Endothelial cell of umbilical vein (primary cell): ENCODE measurements at regions not wholly inside any gene's neighbourhood (a gene's known extent, or its start where the extent isn't known, plus 50 kb on each side); places are given as distances from the start of the nearest gene placed in this dataset.

Experiments
- BruUV-seq: library from RNA; stranded (reverse); fragments of 400-500 nt; replicated peaks from 2 replicates; lab custom pipeline; 2021; lab: Mats Ljungman, UMichigan
- CTCF ChIA-PET: fragments of 300-600, 350-600 bp; sonication (Branson Sonifier 250); formaldehyde crosslinking; loops from one replicate; lab custom pipeline; 2021; ENCODE audit warnings: antibody characterized with exemption, inconsistent platforms; lab: Charles Lee
- POLR2A ChIA-PET: fragments of 300-600, 350-600 bp; sonication (Branson Sonifier 250); formaldehyde crosslinking; loops from one replicate; lab custom pipeline; 2021; ENCODE audit warnings: antibody characterized with exemption, inconsistent platforms; lab: Charles Lee
- DNase-seq: peaks from one replicate; pipeline ENCODE4 v3.0.0-alpha.2; 2011; ENCODE audit warnings: low read depth, low spot score
- FAIRE-seq: peaks from 2 replicates; lab custom pipeline; 2011; peaks lifted over from hg19 to GRCh38; lab: Jason Lieb, UNC
- H2AFZ ChIP-seq: 2 replicates; pipeline ENCODE4 v1.6.0; 2012; ENCODE audit warnings: low read depth, low read length, control low read depth, inconsistent platforms
- H3K27ac ChIP-seq: 2 replicates; pipeline ENCODE4 v1.5.1; 2011; ENCODE audit warnings: low read depth, mild to moderate bottlenecking, control low read depth, low read length, moderate library complexity; ENCODE audit not compliant: insufficient read depth
- H3K27me3 ChIP-seq, 2 experiments: 2 replicates each; pipeline versions ENCODE4 v1.6.0 to v1.6.1; 2011; ENCODE audit warnings: low read length in 2 of 2, mixed read lengths in 1 of 2; ENCODE audit not compliant: control insufficient read depth in 2 of 2, insufficient read depth in 2 of 2
- H3K36me3 ChIP-seq, 2 experiments: 2 replicates in 1 of 2; 3 replicates in 1 of 2; pipeline ENCODE4 v1.5.1; 2011; ENCODE audit warnings: low read length in 2 of 2, mild to moderate bottlenecking in 1 of 2, moderate library complexity in 1 of 2; ENCODE audit not compliant: control insufficient read depth in 2 of 2, insufficient read depth in 2 of 2; ENCODE audit errors: extremely low read depth in 1 of 2
- H3K4me1 ChIP-seq: 3 replicates; pipeline ENCODE4 v1.5.1; 2011; ENCODE audit warnings: mild to moderate bottlenecking, low read length; ENCODE audit not compliant: control insufficient read depth, insufficient read depth; ENCODE audit errors: extremely low read depth
- H3K4me2 ChIP-seq: 2 replicates; pipeline ENCODE4 v1.6.1; 2011; ENCODE audit warnings: low read length, control low read depth, mixed read lengths; ENCODE audit not compliant: insufficient read depth
- H3K4me3 ChIP-seq, 3 experiments: fragments of 200-600 bp in 1 of 3; sonication (generic), shearing (Covaris generic) in 1 of 3; replicated peaks in 1 of 3; 2 replicates each; pipeline ENCODE4 v1.5.1; 2011 to 2016; ENCODE audit warnings: control low read depth in 3 of 3, low read length in 3 of 3, mild to moderate bottlenecking in 2 of 3, inconsistent platforms in 1 of 3, low read depth in 1 of 3, moderate library complexity in 1 of 3; ENCODE audit not compliant: insufficient read depth in 1 of 3
- H3K79me2 ChIP-seq: 2 replicates; pipeline ENCODE4 v1.6.0; 2012; ENCODE audit warnings: low read length, inconsistent platforms; ENCODE audit not compliant: control insufficient read depth, insufficient read depth
- H3K9ac ChIP-seq: replicated peaks from 2 replicates; pipeline ENCODE3; 2011; ENCODE audit warnings: low read length, control low read depth; ENCODE audit not compliant: insufficient read depth; ENCODE audit errors: extremely low read depth
- H3K9me1 ChIP-seq: replicated peaks from 3 replicates; pipeline ENCODE4 v1.6.0; 2011; ENCODE audit warnings: mild to moderate bottlenecking, low read length; ENCODE audit not compliant: control insufficient read depth, insufficient read depth; ENCODE audit errors: extremely low read depth
- H3K9me3 ChIP-seq: replicated peaks from 2 replicates; pipeline ENCODE4 v1.5.1; 2012; ENCODE audit warnings: low read length, inconsistent platforms; ENCODE audit not compliant: control insufficient read depth, insufficient read depth
- H4K20me1 ChIP-seq: replicated peaks from 2 replicates; pipeline ENCODE3; 2011; ENCODE audit warnings: mild to moderate bottlenecking, low read length; ENCODE audit not compliant: control insufficient read depth, insufficient read depth; ENCODE audit errors: extremely low read depth
- EZH2 ChIP-seq: IDR thresholded peaks from 2 replicates; pipeline ENCODE4 v1.6.1; 2012; ENCODE audit warnings: borderline replicate concordance, low read depth, mild to moderate bottlenecking, moderate library complexity, low read length, inconsistent platforms; ENCODE audit not compliant: severe bottlenecking
- FOS ChIP-seq: IDR thresholded peaks from 2 replicates; pipeline ENCODE4 v1.6.1; 2011; ENCODE audit warnings: mild to moderate bottlenecking, low read length, moderate library complexity, borderline replicate concordance; ENCODE audit not compliant: insufficient read depth
- GATA2 ChIP-seq: IDR thresholded peaks from 2 replicates; pipeline ENCODE4 v1.7.0; 2011; ENCODE audit warnings: low read depth, mild to moderate bottlenecking, moderate library complexity, mixed read lengths, low read length; ENCODE audit not compliant: insufficient read length, insufficient read depth
- JUN ChIP-seq: IDR thresholded peaks from 2 replicates; pipeline ENCODE4 v1.6.1; 2011; ENCODE audit warnings: borderline replicate concordance, low read depth; ENCODE audit not compliant: insufficient read length, insufficient read depth
- MAX ChIP-seq: IDR thresholded peaks from 2 replicates; pipeline ENCODE4 v1.6.1; 2011; ENCODE audit not compliant: insufficient read depth, insufficient read length
- MYC ChIP-seq: IDR thresholded peaks from one replicate; pipeline ENCODE4 v1.6.1; 2011; ENCODE audit warnings: mild to moderate bottlenecking, low read depth, low read length
- POLR2A ChIP-seq: IDR thresholded peaks from 2 replicates; pipeline ENCODE4 v1.6.1; 2012; ENCODE audit warnings: low read depth, mild to moderate bottlenecking, control low read depth, low read length
- POLR2AphosphoS5 ChIP-seq: IDR thresholded peaks from 2 replicates; pipeline ENCODE4 v1.6.1; 2012; ENCODE audit warnings: low read depth, mild to moderate bottlenecking, control low read depth, low read length, moderate library complexity; ENCODE audit not compliant: insufficient read depth
- dilution Hi-C: fragments of 300-500 bp; cut with MboI; formaldehyde crosslinking; loops from one replicate; pipeline ENCODE4 v1.15.0; 2019; ENCODE audit warnings: low sequenced_read_pairs; ENCODE audit not compliant: extremely low pct_ligation_motif_present
- intact Hi-C: fragments of 100-400 bp; cut with micrococcal nuclease; formaldehyde crosslinking; loops from one replicate; pipeline ENCODE4 v1.10.0; 2022
- TF ChIP-seq, protein P1 (sequence below), 2 donors: IDR thresholded peaks; 1 replicate in 1 of 2; 2 replicates in 1 of 2; pipeline ENCODE4 v1.5.1; 2011; ENCODE audit warnings: low read length in 2 of 2, mild to moderate bottlenecking in 2 of 2, moderate library complexity in 2 of 2, control low read depth in 1 of 2, inconsistent platforms in 1 of 2, low read depth in 1 of 2; ENCODE audit not compliant: insufficient read depth in 1 of 2; ENCODE audit errors: extremely low read depth in 1 of 2

DNA sequence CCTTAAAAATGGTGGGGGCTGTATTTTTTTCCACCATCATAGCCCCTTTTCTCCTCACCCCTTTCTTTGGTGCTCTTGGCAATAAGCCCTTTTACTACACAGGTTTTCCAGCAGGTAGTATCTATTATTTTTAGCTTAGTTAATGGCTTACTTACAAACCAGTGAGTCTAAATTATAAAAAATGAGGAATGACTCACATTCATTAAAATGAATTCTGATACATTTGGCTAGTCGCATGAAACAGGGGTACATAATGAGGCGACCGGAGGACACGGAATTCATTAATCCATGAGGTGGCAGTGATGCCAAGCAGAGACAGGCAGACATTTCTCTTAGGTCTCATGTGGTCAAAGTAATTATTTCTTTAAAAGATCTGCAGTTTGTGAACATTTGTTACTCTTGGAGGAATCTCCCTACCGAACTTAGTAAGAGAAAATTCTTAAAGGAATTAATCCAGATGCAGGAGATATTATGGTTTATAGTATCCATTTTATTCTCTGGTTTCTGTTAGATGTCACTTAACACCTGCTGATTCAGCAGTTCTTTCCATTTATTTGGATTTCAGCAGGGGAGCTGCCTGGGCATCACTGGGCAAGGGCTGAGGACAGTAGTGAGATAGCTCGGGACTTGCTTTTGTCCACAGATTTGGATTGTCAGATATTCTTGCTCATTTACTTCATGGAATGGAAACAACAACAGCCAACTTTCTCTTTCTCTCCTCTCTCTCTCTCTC lies 575.0 kb upstream of the NR3C2 start:
- H2AFZ ChIP-seq = no peak overlapping the region
- no peak overlapping the region for H3K27ac ChIP-seq
- no peaks in the 10 kb centered on the region for H3K9me3 ChIP-seq
- no peak for TF ChIP-seq FOS
- TF ChIP-seq, protein P1, sequence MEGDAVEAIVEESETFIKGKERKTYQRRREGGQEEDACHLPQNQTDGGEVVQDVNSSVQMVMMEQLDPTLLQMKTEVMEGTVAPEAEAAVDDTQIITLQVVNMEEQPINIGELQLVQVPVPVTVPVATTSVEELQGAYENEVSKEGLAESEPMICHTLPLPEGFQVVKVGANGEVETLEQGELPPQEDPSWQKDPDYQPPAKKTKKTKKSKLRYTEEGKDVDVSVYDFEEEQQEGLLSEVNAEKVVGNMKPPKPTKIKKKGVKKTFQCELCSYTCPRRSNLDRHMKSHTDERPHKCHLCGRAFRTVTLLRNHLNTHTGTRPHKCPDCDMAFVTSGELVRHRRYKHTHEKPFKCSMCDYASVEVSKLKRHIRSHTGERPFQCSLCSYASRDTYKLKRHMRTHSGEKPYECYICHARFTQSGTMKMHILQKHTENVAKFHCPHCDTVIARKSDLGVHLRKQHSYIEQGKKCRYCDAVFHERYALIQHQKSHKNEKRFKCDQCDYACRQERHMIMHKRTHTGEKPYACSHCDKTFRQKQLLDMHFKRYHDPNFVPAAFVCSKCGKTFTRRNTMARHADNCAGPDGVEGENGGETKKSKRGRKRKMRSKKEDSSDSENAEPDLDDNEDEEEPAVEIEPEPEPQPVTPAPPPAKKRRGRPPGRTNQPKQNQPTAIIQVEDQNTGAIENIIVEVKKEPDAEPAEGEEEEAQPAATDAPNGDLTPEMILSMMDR (IDR thresholded peaks at IDR 0.05; ENCODE audit: extremely low read depth in 1 of 2, insufficient read depth in 1 of 2, low read depth in 1 of 2, low read length in 2 of 2) = no peak
- TF ChIP-seq GATA2 = no peak
- no peak for TF ChIP-seq POLR2A
- TF ChIP-seq JUN = no peak
- TF ChIP-seq MYC = no peak
- no peak for TF ChIP-seq POLR2AphosphoS5
- TF ChIP-seq MAX = no peak
- TF ChIP-seq EZH2 = no peak
- no peaks in the 10 kb centered on the region for H3K36me3 ChIP-seq
- dilution Hi-C loops (no loop called here), intact Hi-C loops (no loop called here)
- H3K9ac ChIP-seq = no peak overlapping the region
- FAIRE-seq = no peak
- H4K20me1 ChIP-seq = no peaks in the 10 kb centered on the region
- peaks cover 0 to 2% of the 10 kb centered on the region in 2 experiments for H3K27me3 ChIP-seq
- CTCF ChIA-PET = interaction anchor here (1.1 kb wide), 1 partner anchor 13 kb away, joined by 3 read pairs; no protein-coding TSS in a partner anchor
- no peaks in the 10 kb centered on the region for H3K79me2 ChIP-seq
- no peak overlapping the region for H3K4me2 ChIP-seq
- no TSS peak for BruUV-seq
- H3K9me1 ChIP-seq = no peaks in the 10 kb centered on the region
- H3K4me1 ChIP-seq = no peaks in the 10 kb centered on the region
- POLR2A ChIA-PET = no interaction called here
- no peak overlapping the region for H3K4me3 ChIP-seq
- DNase-seq = no peak
